ENCODE measurements at regions not wholly inside any gene's neighbourhood (a gene's known extent, or its start where the extent isn't known, plus 50 kb on each side); places are given as distances from the start of the nearest gene placed in this dataset.

- no peaks in the 10 kb centered on the region for H4K20me1 ChIP-seq (ENCODE audit: insufficient read depth)
- no peaks in the 10 kb centered on the region for H3K27me3 ChIP-seq (ENCODE audit: insufficient read depth, low read length)
- no peak overlapping the region for H3K4me3 ChIP-seq (replicated peaks in 1 of 2; ENCODE audit: low read depth in 1 of 2, low read length in 2 of 2)
- DNase-seq (ENCODE audit: low read depth, low spot score) = no peak
- H3K9me2 ChIP-seq (ENCODE audit: insufficient read depth) = no peaks in the 10 kb centered on the region
- TF ChIP-seq EZH2phosphoT487 (IDR thresholded peaks at IDR 0.05; ENCODE audit: borderline replicate concordance) (no peak), SRF (IDR thresholded peaks at IDR 0.05; ENCODE audit: low read depth) (no peak), ELF1 (IDR thresholded peaks at IDR 0.05; ENCODE audit: borderline replicate concordance, low read depth) (no peak), JUND (IDR thresholded peaks at IDR 0.05) (no peak), FOSL1 (IDR thresholded peaks at IDR 0.05; ENCODE audit: low read depth) (no peak), SP1 (IDR thresholded peaks at IDR 0.05; ENCODE audit: low read depth) (no peak), TCF7L2 (IDR thresholded peaks at IDR 0.05; ENCODE audit: borderline replicate concordance, extremely low read depth, insufficient read depth, insufficient read length) (no peak), EZH2 (IDR thresholded peaks at IDR 0.05) (no peak), SIN3A (IDR thresholded peaks at IDR 0.05; ENCODE audit: low read depth) (no peak), YY1 (IDR thresholded peaks at IDR 0.05; ENCODE audit: extremely low read depth, insufficient replicate concordance, low read depth, low read length) (no peak), CBX3 (IDR thresholded peaks at IDR 0.05; ENCODE audit: low read depth) (no peak)
- TF ChIP-seq, protein P1, sequence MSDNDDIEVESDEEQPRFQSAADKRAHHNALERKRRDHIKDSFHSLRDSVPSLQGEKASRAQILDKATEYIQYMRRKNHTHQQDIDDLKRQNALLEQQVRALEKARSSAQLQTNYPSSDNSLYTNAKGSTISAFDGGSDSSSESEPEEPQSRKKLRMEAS (IDR thresholded peaks at IDR 0.05) = no peak
- TF ChIP-seq, protein P2, sequence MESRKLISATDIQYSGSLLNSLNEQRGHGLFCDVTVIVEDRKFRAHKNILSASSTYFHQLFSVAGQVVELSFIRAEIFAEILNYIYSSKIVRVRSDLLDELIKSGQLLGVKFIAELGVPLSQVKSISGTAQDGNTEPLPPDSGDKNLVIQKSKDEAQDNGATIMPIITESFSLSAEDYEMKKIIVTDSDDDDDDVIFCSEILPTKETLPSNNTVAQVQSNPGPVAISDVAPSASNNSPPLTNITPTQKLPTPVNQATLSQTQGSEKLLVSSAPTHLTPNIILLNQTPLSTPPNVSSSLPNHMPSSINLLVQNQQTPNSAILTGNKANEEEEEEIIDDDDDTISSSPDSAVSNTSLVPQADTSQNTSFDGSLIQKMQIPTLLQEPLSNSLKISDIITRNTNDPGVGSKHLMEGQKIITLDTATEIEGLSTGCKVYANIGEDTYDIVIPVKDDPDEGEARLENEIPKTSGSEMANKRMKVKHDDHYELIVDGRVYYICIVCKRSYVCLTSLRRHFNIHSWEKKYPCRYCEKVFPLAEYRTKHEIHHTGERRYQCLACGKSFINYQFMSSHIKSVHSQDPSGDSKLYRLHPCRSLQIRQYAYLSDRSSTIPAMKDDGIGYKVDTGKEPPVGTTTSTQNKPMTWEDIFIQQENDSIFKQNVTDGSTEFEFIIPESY (IDR thresholded peaks at IDR 0.05; ENCODE audit: extremely low read depth, insufficient replicate concordance, low read length) = no peak
- TF ChIP-seq, protein P3, sequence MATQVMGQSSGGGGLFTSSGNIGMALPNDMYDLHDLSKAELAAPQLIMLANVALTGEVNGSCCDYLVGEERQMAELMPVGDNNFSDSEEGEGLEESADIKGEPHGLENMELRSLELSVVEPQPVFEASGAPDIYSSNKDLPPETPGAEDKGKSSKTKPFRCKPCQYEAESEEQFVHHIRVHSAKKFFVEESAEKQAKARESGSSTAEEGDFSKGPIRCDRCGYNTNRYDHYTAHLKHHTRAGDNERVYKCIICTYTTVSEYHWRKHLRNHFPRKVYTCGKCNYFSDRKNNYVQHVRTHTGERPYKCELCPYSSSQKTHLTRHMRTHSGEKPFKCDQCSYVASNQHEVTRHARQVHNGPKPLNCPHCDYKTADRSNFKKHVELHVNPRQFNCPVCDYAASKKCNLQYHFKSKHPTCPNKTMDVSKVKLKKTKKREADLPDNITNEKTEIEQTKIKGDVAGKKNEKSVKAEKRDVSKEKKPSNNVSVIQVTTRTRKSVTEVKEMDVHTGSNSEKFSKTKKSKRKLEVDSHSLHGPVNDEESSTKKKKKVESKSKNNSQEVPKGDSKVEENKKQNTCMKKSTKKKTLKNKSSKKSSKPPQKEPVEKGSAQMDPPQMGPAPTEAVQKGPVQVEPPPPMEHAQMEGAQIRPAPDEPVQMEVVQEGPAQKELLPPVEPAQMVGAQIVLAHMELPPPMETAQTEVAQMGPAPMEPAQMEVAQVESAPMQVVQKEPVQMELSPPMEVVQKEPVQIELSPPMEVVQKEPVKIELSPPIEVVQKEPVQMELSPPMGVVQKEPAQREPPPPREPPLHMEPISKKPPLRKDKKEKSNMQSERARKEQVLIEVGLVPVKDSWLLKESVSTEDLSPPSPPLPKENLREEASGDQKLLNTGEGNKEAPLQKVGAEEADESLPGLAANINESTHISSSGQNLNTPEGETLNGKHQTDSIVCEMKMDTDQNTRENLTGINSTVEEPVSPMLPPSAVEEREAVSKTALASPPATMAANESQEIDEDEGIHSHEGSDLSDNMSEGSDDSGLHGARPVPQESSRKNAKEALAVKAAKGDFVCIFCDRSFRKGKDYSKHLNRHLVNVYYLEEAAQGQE (IDR thresholded peaks at IDR 0.05; ENCODE audit: low read depth) = no peak
- TF ChIP-seq, protein P4, sequence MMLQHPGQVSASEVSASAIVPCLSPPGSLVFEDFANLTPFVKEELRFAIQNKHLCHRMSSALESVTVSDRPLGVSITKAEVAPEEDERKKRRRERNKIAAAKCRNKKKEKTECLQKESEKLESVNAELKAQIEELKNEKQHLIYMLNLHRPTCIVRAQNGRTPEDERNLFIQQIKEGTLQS (IDR thresholded peaks at IDR 0.05) = no peak
- ChIA-PET POLR2A (no interaction called here), RAD21 (ENCODE audit: low non-redundant PET in 1 of 2, low total read pairs in 2 of 2, uncharacterized antibody in 2 of 2, unreplicated experiment in 2 of 2) (no interaction called here), CTCF (no interaction called here)
- ATAC-seq = no peak
- BruUV-seq (replicated peaks) = no TSS peak
- H3K4me1 ChIP-seq (ENCODE audit: control insufficient read depth in 1 of 2, insufficient read depth in 2 of 2, low read length in 2 of 2) = no peaks in the 10 kb centered on the region
- no peaks in the 10 kb centered on the region for H3K36me3 ChIP-seq (ENCODE audit: control insufficient read depth in 1 of 2, insufficient read depth in 2 of 2, low read length in 2 of 2)
- H3K27ac ChIP-seq (ENCODE audit: low read depth, low read length) = no peak overlapping the region
- H3K79me2 ChIP-seq (ENCODE audit: insufficient read depth, low read length) = no peaks in the 10 kb centered on the region
- intact Hi-C loops (cut with micrococcal nuclease) = no loop called here
- H3K9me3 ChIP-seq (ENCODE audit: control insufficient read depth in 1 of 2, insufficient read depth in 1 of 2, low read depth in 1 of 2, low read length in 2 of 2) = peaks cover 15 to 20% of the 10 kb centered on the region in 2 experiments; a peak in 3 of 4 replicates
- no peak overlapping the region for H2AFZ ChIP-seq (ENCODE audit: low read depth, low read length, poor library complexity, severe bottlenecking)
- H3K4me2 ChIP-seq (ENCODE audit: low read length) = no peak overlapping the region
- no peak overlapping the region for H3K9ac ChIP-seq (ENCODE audit: low read length)
These were observed 276.1 kb upstream of the DCC start for GRCh38 chr18:52063923-52064322.

Measured in HCT116 (cell line).